ENCODE measurements at regions not wholly inside any gene's neighbourhood (a gene's known extent, or its start where the extent isn't known, plus 50 kb on each side); places are given as distances from the start of the nearest gene placed in this dataset.

GRCh38 chr6:12637960-12638641 lies 78.5 kb upstream of the PHACTR1 start:
- H3K18ac ChIP-seq (ENCODE audit: insufficient read length, low read depth, low read length), result no peak overlapping the region
- no peak overlapping the region for H2BK5ac ChIP-seq (ENCODE audit: insufficient read length, low read length)
- H4K91ac ChIP-seq (ENCODE audit: insufficient read length, low read depth, low read length), result no peak overlapping the region
- no peaks in the 10 kb centered on the region for H3K79me2 ChIP-seq (ENCODE audit: insufficient read depth, low read length)
- H2AFZ ChIP-seq (ENCODE audit: low read length), result no peak overlapping the region
- H3K23me2 ChIP-seq (ENCODE audit: insufficient read length, low read depth, low read length, poor library complexity, severe bottlenecking), result no peaks in the 10 kb centered on the region
- Mint-ChIP-seq H3K4me3 (no peak overlapping the region), H3K27ac (no peak overlapping the region), H3K27me3 (ENCODE audit: low read depth) (no peaks in the 10 kb centered on the region), H3K4me1 (peaks cover 2 to 5% of the 10 kb centered on the region in 2 experiments; a peak in 3 of 4 replicates), H3K9me3 (peaks cover 12 to 23% of the 10 kb centered on the region in 2 experiments), H3K36me3 (ENCODE audit: insufficient read depth in 1 of 3, low read depth in 3 of 3) (peaks cover 0 to 16% (median 0%) of the 10 kb centered on the region in 3 experiments; a peak in 4 of 7 replicates)
- no peak overlapping the region for H2AK5ac ChIP-seq (ENCODE audit: insufficient read length, low read length)
- no peak overlapping the region for H2BK20ac ChIP-seq (ENCODE audit: low read depth, low read length, poor library complexity, severe bottlenecking)
- no peak overlapping the region for H3K56ac ChIP-seq (ENCODE audit: insufficient read length, low read depth, low read length)
- H3K27ac ChIP-seq (ENCODE audit: insufficient read length, low read depth, low read length), result no peak overlapping the region
- no peaks in the 10 kb centered on the region for H3K27me3 ChIP-seq (ENCODE audit: insufficient read depth, low read length)
- no peak overlapping the region for H3K4ac ChIP-seq (ENCODE audit: low read depth, low read length)
- no peak overlapping the region for H3T11ph ChIP-seq (ENCODE audit: low read length)
- no peak overlapping the region for H3K9ac ChIP-seq (ENCODE audit: extremely low read depth, insufficient read length, low read length)
- no peak overlapping the region for H3K23ac ChIP-seq (ENCODE audit: insufficient read length, low read depth, low read length)
- peak; percentile 80 for DNase-seq
- no peaks in the 10 kb centered on the region for H3K9me3 ChIP-seq (ENCODE audit: control insufficient read depth, low read depth, low read length)
- peak; percentile 95 for TF ChIP-seq CTCF (conservative IDR thresholded peaks at IDR 0.05)
- H4K5ac ChIP-seq (ENCODE audit: insufficient read length, low read depth, low read length), result no peak overlapping the region
- no peak overlapping the region for H4K8ac ChIP-seq (replicated peaks; ENCODE audit: insufficient read length, low read depth, low read length)
- H2BK12ac ChIP-seq (ENCODE audit: insufficient read length, low read depth, low read length), result no peak overlapping the region
- H2BK120ac ChIP-seq (ENCODE audit: low read depth, low read length, poor library complexity, severe bottlenecking), result no peak overlapping the region
- no CpG with 5 or more reads among the region's 7 CpGs for WGBS (ENCODE audit: extremely low coverage, insufficient read length, low lambda C conversion rate)
- H2BK15ac ChIP-seq (ENCODE audit: low read depth, low read length), result no peak overlapping the region
- H4K20me1 ChIP-seq (ENCODE audit: control insufficient read depth, insufficient read depth, insufficient read length), result no peaks in the 10 kb centered on the region
- no peaks in the 10 kb centered on the region for H3K79me1 ChIP-seq (ENCODE audit: insufficient read depth, low read depth, low read length, poor library complexity, severe bottlenecking)
- H3K4me2 ChIP-seq (ENCODE audit: insufficient read depth, insufficient read length, low read length), result no peak overlapping the region
- H3K4me1 ChIP-seq (ENCODE audit: insufficient read depth, low read length), result no peaks in the 10 kb centered on the region
- H3K14ac ChIP-seq (ENCODE audit: insufficient read depth, low read length), result no peak overlapping the region

Measured in H9 (cell line).